ENCODE measurements at regions not wholly inside any gene's neighbourhood (a gene's known extent, or its start where the extent isn't known, plus 50 kb on each side); places are given as distances from the start of the nearest gene placed in this dataset.

- DNase-seq = no peak
These were observed 83.1 kb upstream of the GLRA1 start for GRCh38 chr5:152007653-152008335.

GRCh38 chr5:152004095-152004494, 79.4 kb upstream of the GLRA1 start:
- no peak for DNase-seq
